ENCODE measurements at regions not wholly inside any gene's neighbourhood (a gene's known extent, or its start where the extent isn't known, plus 50 kb on each side); places are given as distances from the start of the nearest gene placed in this dataset.

DNA sequence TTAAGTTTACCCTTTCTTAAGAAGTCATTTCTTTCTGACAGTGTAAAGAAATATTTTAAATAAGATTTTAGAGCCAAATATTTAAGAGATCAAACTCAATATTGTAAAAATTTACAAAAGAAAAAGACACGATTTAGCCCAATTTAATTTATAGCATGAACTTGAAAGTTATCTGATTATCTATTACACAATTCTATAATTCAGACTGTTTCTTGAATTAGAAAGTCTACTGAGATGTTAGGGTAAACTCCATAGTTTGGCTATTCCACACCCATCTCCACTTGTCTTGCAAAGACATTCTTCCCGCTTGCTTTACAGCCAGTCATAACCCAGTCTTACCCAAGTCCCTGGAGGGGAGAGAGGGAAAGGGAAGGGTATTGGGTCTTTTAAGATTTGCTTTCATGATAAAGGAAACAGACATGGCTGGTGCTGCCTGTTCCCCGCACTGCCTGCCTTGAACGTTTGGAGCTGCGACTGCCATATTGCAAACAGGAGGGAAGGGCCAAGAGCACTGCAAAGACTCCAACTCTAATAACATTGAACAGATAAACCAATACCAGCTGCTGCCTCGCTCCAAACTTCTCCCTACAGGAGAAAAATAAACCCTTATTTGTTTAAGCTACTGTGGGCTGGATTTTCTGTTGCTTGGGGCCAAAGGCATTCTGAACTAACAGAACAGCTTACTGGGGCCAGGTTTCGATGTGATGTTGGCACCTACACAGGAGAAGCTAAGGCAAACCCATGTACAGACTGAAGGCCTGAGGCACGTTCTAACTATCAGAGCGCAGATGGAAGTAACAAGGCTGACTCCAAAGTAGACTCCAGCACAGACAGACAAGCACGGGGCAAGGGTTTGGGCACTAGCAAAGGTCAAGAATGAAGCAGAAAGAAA, 552.3 kb upstream of the JARID2 start:
- DNase-seq (ENCODE audit: low spot score), result no peak

DNA sequence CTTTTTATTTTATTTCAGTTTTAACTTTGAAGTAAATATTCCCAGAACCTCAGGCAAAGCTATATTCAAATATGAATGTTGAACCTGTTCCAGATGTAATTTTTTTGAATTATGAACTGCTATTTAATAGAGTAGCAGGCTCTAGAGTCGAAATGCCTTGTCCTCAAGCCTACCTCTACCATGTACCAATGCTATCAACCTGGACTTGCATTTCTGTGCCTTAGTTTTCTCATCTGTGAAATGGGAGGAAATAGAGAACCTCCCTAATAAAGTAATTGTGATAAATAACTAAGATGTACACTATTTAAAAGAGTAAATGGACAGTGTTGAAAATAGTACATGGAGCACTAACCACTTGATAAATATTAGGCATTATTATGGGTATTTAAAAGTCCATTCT, 551.6 kb upstream of the JARID2 start:
- DNase-seq (ENCODE audit: low spot score), result no peak

GRCh38 chr6:14695579-14695978, 550.3 kb upstream of the JARID2 start:
- no peak for DNase-seq (ENCODE audit: low spot score)

GRCh38 chr6:14696367-14696766, 549.5 kb upstream of the JARID2 start:
- DNase-seq (ENCODE audit: low spot score), result no peak

DNA sequence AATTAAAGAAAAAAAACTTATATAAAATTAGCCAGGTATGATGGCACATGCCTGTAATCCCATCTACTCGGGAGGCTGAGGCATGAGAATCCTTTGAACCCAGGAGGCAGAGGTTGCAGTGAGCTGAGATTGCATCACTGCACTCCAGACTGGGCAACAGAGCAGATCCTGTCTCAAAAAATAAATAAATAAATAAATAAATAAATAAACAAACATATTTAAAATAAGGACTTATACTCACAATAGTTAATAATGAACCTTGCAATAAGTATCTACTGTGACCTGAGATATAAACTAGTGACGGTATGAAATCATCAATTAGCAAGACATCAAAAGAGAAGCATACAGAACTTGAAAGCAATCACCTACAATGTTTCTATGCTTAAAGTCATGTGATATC, 548.4 kb upstream of the JARID2 start:
- no peak for DNase-seq (ENCODE audit: low spot score)

DNA sequence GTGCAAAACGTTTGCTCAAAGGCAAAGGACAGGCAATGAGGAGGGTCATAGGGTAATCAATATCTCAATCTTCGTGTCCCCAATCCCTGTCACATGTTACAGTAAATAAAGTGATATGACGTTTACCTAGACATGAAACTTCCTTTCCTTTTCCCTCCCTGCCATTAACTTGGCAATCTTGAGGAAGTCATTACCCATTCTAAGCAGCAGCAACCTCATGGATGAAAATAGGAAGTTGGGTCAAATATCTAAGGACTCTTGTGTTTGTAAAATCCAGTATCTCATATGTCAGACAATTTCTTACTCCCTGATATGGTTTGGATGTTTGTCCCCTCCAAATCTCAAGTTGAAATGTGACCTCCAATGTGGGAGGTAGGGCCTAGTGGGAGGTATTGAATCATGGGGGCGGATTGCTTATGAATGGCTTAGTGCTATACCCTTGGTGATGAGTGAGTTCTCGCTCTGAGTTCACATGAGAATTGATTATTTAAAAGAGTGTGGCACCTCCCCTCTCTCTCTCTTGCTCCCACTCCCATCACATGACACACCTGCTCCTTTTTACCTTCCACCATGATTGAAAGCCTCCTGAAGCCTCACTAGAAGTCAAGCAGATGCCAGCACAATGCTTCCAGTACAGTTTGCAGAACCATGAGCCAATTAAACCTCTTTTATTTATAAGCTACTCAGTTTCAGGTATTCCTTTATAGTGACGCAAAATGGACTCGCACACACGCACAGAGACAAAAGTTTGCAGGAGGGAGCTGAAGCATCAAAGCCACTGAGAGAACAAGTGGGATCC, 545.9 kb upstream of the JARID2 start:
- DNase-seq (ENCODE audit: low spot score), result no peak

GRCh38 chr6:14701946-14702345, 543.9 kb upstream of the JARID2 start:
- no peak for DNase-seq (ENCODE audit: low spot score)

DNA sequence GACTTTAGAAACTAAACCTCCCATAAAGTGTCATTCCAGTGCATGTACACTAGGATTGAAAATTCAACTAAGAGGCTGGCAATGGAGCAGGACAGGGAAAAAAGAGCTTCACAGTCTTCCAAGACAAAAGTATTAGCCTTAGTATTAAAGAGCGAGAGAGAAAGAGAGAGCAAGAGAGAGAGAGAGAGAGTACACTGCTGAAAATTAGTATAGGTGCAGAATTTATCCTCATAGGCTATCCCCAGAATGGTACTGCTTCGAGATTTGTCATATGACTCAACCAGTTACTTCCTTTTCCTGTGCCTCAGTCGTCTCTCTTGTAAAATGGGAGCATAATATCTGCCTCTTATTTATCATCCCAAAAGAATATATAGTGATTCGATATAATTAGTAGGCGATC, 543.2 kb upstream of the JARID2 start:
- no peak for DNase-seq (ENCODE audit: low spot score)

DNA sequence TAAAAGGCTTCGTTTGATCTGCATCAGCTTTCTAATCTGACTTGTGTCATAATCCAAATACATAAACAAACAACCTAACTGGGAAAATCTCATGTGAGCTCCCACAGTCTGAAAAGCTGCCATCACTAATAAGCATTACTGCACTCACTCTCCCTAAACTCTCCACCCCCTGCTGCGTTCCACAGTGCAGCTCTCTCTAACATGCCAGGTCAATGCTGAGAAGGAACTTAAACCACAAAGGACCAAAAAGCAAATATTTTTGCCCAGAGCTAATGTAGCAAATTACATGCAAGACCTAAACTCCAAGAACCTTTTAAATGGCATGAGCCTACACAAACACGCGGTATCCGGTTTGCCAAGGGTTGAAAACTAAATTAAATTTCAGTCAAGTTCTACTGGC, 542.3 kb upstream of the JARID2 start:
- DNase-seq (ENCODE audit: low spot score), result no peak

GRCh38 chr6:14704383-14705271, 541.2 kb upstream of the JARID2 start:
- DNase-seq (ENCODE audit: low spot score), result no peak

GRCh38 chr6:14705841-14706377, 540.0 kb upstream of the JARID2 start:
- no peak for DNase-seq (ENCODE audit: low spot score)

DNA sequence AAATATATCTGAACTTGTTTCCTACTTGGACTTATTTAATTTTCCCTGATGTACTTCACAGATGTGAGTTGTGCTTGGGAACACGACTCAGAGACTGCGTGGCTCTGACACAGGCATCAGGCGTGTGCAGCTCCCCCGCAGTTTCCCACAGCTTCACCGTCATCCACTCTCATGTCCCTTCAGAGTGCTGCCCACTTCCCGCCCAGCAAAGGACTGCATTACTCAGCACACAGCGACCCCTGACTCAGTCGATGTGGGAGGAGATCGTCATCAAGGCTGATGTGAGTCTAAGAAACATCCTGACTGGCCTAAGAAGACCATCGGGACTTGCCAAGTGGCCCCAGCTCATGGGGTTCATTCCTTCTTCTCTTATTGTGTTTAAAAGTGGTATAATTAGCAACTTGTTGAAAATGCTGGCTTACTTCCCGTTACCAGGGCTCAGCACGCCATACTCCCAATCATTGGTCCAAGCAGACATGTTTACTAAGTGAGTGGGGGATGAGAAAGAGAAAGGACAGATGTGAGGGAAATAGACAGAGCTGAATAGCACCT, 539.4 kb upstream of the JARID2 start:
- DNase-seq (ENCODE audit: low spot score), result no peak

DNA sequence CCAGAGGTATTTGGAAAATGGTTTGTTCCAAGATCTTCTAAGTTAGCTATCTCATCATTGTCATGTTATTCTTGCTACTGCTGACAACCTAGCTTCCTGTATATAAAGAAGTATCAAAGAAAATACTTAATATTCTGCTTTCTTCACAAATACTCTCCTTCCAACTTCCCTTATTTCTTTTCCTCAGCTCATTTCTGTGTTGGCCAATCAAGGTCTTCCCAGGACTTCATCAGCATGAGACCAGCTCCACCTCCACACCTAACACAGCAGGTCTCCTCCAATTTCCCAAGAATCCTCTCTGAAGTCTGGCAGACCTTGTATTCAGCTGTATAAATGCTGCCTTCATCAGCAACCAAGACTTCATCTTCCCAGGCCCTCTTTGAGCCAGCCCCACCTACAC, 538.6 kb upstream of the JARID2 start:
- DNase-seq (ENCODE audit: low spot score), result no peak

DNA sequence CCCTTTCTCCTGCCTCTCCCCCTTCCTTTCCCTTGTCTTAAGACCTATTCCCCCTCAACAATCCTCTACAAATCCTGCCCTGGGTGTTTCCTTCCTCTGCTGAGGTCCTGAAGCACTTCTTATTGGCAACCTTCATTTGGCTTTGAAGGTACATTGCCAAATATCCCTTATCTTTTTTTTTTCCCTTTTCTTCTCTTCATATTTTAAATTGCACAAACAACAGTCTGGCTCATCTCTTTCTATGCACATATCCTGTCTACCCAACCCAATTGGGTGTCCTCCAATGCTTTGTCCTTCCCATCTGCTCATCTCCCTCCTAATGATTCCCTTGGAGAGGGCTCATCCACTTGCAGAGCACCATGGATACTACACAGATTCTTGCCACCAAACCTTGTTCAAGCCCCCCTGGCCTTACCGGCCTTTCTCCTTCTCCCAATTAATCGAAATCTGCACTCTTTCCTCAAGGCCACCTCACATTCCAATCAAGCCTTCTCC, 537.9 kb upstream of the JARID2 start:
- no peak for DNase-seq (ENCODE audit: low spot score)

DNA sequence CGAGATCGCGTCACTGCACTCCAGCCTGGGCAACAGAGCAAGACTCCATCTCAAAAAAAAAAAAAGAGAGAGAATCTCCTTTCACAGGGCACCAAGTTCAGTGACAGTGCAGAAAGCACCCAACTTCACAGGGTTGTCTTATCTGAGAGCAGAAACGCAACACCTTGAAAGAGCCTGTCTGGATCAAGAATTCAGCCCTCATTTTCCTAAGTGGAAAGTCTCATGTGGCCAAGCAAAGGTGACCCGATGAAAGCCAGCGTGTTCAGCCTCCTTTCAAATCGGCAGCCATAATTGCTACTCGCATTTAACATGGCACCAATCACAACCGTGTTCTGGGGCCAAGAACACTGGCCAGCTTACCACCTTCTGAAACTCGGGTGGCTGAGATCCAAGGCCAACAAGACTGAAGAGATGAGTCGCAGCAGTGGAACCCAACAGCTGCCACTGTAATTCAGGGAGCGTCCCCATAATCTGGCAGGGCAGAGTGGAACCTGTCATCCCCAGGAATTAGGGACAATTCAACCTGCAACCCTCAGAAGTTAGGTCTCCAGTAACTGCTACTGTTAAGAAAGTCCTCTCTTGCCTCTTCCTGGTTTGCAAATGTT, 536.7 kb upstream of the JARID2 start:
- DNase-seq (ENCODE audit: low spot score), result no peak

GRCh38 chr6:14709900-14710299, 536.0 kb upstream of the JARID2 start:
- no peak for DNase-seq (ENCODE audit: low spot score)

GRCh38 chr6:14710421-14710820, 535.4 kb upstream of the JARID2 start:
- DNase-seq (ENCODE audit: low spot score), result no peak

- DNase-seq (ENCODE audit: low spot score), result no peak
Observed at GRCh38 chr6:14711056-14711703, 534.7 kb upstream of the JARID2 start.

- no peak for DNase-seq (ENCODE audit: low spot score)
Observed at GRCh38 chr6:14711704-14712379, 534.0 kb upstream of the JARID2 start.

Measured in putamen (tissue), 1 donor.